ENCODE measurements at regions not wholly inside any gene's neighbourhood (a gene's known extent, or its start where the extent isn't known, plus 50 kb on each side); places are given as distances from the start of the nearest gene placed in this dataset.

- no peak for DNase-seq (ENCODE audit: low spot score)
Observed at GRCh38 chr4:123573866-123574508, 177.4 kb downstream of the SPRY1 start.

- no peak for DNase-seq (ENCODE audit: low spot score)
Observed at GRCh38 chr4:123575291-123575690, 178.7 kb downstream of the SPRY1 start.

- DNase-seq (ENCODE audit: low spot score) = no peak
Observed at GRCh38 chr4:123577225-123577906, 180.8 kb downstream of the SPRY1 start.

GRCh38 chr4:123578276-123579029, 181.9 kb downstream of the SPRY1 start:
- DNase-seq (ENCODE audit: low spot score) = no peak

- no peak for DNase-seq (ENCODE audit: low spot score)
Observed at GRCh38 chr4:123579961-123580360, 183.4 kb downstream of the SPRY1 start.

- no peak for DNase-seq (ENCODE audit: low spot score)
Observed at GRCh38 chr4:123580981-123581664, 184.5 kb downstream of the SPRY1 start.

- no peak for DNase-seq (ENCODE audit: low spot score)
Observed at GRCh38 chr4:123581802-123582201, 185.2 kb downstream of the SPRY1 start.

GRCh38 chr4:123583043-123583442, 186.4 kb downstream of the SPRY1 start:
- DNase-seq (ENCODE audit: low spot score) = no peak

- DNase-seq (ENCODE audit: low spot score) = no peak
Observed at GRCh38 chr4:123585111-123585510, 188.5 kb downstream of the SPRY1 start.

GRCh38 chr4:123587983-123588494, 191.4 kb downstream of the SPRY1 start:
- peak; percentile 42 for DNase-seq (ENCODE audit: low spot score)

GRCh38 chr4:123588631-123589241, 192.1 kb downstream of the SPRY1 start:
- peak; percentile 34 for DNase-seq (ENCODE audit: low spot score)

- no peak for DNase-seq (ENCODE audit: low spot score)
Observed at GRCh38 chr4:123589301-123589700, 192.7 kb downstream of the SPRY1 start.

GRCh38 chr4:123591875-123592274, 195.3 kb downstream of the SPRY1 start:
- no peak for DNase-seq (ENCODE audit: low spot score)

GRCh38 chr4:123593655-123594054, 197.1 kb downstream of the SPRY1 start:
- no peak for DNase-seq (ENCODE audit: low spot score)

GRCh38 chr4:123596805-123597204, 200.2 kb downstream of the SPRY1 start:
- DNase-seq (ENCODE audit: low spot score) = no peak

- DNase-seq (ENCODE audit: low spot score) = peak; percentile 9
Observed at GRCh38 chr4:123597586-123597985, 201.0 kb downstream of the SPRY1 start.

GRCh38 chr4:123598331-123598730, 201.7 kb downstream of the SPRY1 start:
- no peak for DNase-seq (ENCODE audit: low spot score)

- DNase-seq (ENCODE audit: low spot score) = no peak
Observed at GRCh38 chr4:123599061-123599919, 202.7 kb downstream of the SPRY1 start.

GRCh38 chr4:123599920-123600810, 203.6 kb downstream of the SPRY1 start:
- DNase-seq (ENCODE audit: low spot score) = no peak

All from hepatic stellate cell (primary cell).